Loucy (cell line): ENCODE measurements at regions not wholly inside any gene's neighbourhood (a gene's known extent, or its start where the extent isn't known, plus 50 kb on each side); places are given as distances from the start of the nearest gene placed in this dataset.

ENCODE experiments used
- CTCF ChIP-seq: fragments of 200-600 bp; sonication (generic); conservative IDR thresholded peaks from 2 replicates; pipeline ENCODE4 v1.5.1; 2014; ENCODE audit warnings: mild to moderate bottlenecking, antibody characterized with exemption, low read length
- EZH2phosphoT487 ChIP-seq: fragments of 200-600 bp; IDR thresholded peaks from 2 replicates; pipeline ENCODE4 v1.6.1; 2018; ENCODE audit warnings: antibody characterized with exemption, mild to moderate bottlenecking, moderate library complexity, borderline replicate concordance

- no peak for TF ChIP-seq CTCF
- no peak for TF ChIP-seq EZH2phosphoT487
These were observed 136.7 kb downstream of the KDR start for GRCh38 chr4:54988655-54989054.
